ENCODE measurements at regions not wholly inside any gene's neighbourhood (a gene's known extent, or its start where the extent isn't known, plus 50 kb on each side); places are given as distances from the start of the nearest gene placed in this dataset.

GRCh38 chr9:74120061-74120460, 377.1 kb upstream of the RORB start:
- TF ChIP-seq CTCF (conservative IDR thresholded peaks at IDR 0.05; ENCODE audit: low read length) (no peak), EZH2phosphoT487 (IDR thresholded peaks at IDR 0.05; ENCODE audit: borderline replicate concordance) (no peak)
- Histone ChIP-seq H3F3A (ENCODE audit: low read depth) (no peaks in the 10 kb centered on the region), H2AFZ (ENCODE audit: low read length) (0 out of 2 replicates have a peak overlapping the region, but pooled peaks have one; percentile 9), H3K9ac (ENCODE audit: low read depth, low read length, poor library complexity, severe bottlenecking) (no peak overlapping the region), H3K4me3 (ENCODE audit: low read length, poor library complexity, severe bottlenecking) (no peak overlapping the region), H3K79me2 (ENCODE audit: insufficient read depth, low read length) (no peaks in the 10 kb centered on the region), H3K27me3 (ENCODE audit: insufficient read depth, low read length, poor library complexity, severe bottlenecking) (no peaks in the 10 kb centered on the region), H3K4me1 (ENCODE audit: insufficient read depth, low read length, poor library complexity, severe bottlenecking) (peaks cover 23% of the 10 kb centered on the region), H3K4me2 (ENCODE audit: low read depth, low read length, poor library complexity, severe bottlenecking) (no peak overlapping the region), H3K9me2 (replicated peaks; ENCODE audit: low read depth, low read length) (no peaks in the 10 kb centered on the region), H4K20me1 (ENCODE audit: insufficient read depth, low read length, poor library complexity, severe bottlenecking) (no peaks in the 10 kb centered on the region), H3K36me3 (ENCODE audit: insufficient read depth, low read length) (no peaks in the 10 kb centered on the region), H3K9me3 (ENCODE audit: insufficient read depth, low read depth, low read length) (no peaks in the 10 kb centered on the region)

- Histone ChIP-seq H3F3A (ENCODE audit: low read depth) (no peaks in the 10 kb centered on the region), H3K4me2 (ENCODE audit: low read depth, low read length, poor library complexity, severe bottlenecking) (no peak overlapping the region), H3K4me3 (ENCODE audit: low read length, poor library complexity, severe bottlenecking) (no peak overlapping the region), H4K20me1 (ENCODE audit: insufficient read depth, low read length, poor library complexity, severe bottlenecking) (no peaks in the 10 kb centered on the region), H3K36me3 (ENCODE audit: insufficient read depth, low read length) (no peaks in the 10 kb centered on the region), H3K9me3 (ENCODE audit: insufficient read depth, low read depth, low read length) (no peaks in the 10 kb centered on the region), H3K27me3 (ENCODE audit: insufficient read depth, low read length, poor library complexity, severe bottlenecking) (no peaks in the 10 kb centered on the region), H3K79me2 (ENCODE audit: insufficient read depth, low read length) (no peaks in the 10 kb centered on the region), H3K9ac (ENCODE audit: low read depth, low read length, poor library complexity, severe bottlenecking) (no peak overlapping the region), H3K4me1 (ENCODE audit: insufficient read depth, low read length, poor library complexity, severe bottlenecking) (peaks cover 23% of the 10 kb centered on the region), H2AFZ (ENCODE audit: low read length) (0 out of 2 replicates have a peak overlapping the region, but pooled peaks have one; percentile 9), H3K9me2 (replicated peaks; ENCODE audit: low read depth, low read length) (no peaks in the 10 kb centered on the region)
- no peak for TF ChIP-seq CTCF (conservative IDR thresholded peaks at IDR 0.05; ENCODE audit: low read length)
- TF ChIP-seq EZH2phosphoT487 (IDR thresholded peaks at IDR 0.05; ENCODE audit: borderline replicate concordance) = no peak
Measured at GRCh38 chr9:74120470-74120869, 376.7 kb upstream of the RORB start.

- no peaks in the 10 kb centered on the region for H3K27me3 ChIP-seq (ENCODE audit: insufficient read depth, low read length, poor library complexity, severe bottlenecking)
- peaks cover 23% of the 10 kb centered on the region for H3K4me1 ChIP-seq (ENCODE audit: insufficient read depth, low read length, poor library complexity, severe bottlenecking)
- peak overlapping the region; percentile 81 for H2AFZ ChIP-seq (ENCODE audit: low read length)
- H3K4me2 ChIP-seq (ENCODE audit: low read depth, low read length, poor library complexity, severe bottlenecking) = peak overlapping the region; percentile 30
- no peak for TF ChIP-seq CTCF (conservative IDR thresholded peaks at IDR 0.05; ENCODE audit: low read length)
- TF ChIP-seq EZH2phosphoT487 (IDR thresholded peaks at IDR 0.05; ENCODE audit: borderline replicate concordance) = no peak
- H4K20me1 ChIP-seq (ENCODE audit: insufficient read depth, low read length, poor library complexity, severe bottlenecking) = no peaks in the 10 kb centered on the region
- H3K9me3 ChIP-seq (ENCODE audit: insufficient read depth, low read depth, low read length) = no peaks in the 10 kb centered on the region
- no peaks in the 10 kb centered on the region for H3K79me2 ChIP-seq (ENCODE audit: insufficient read depth, low read length)
- H3F3A ChIP-seq (ENCODE audit: low read depth) = no peaks in the 10 kb centered on the region
- peak overlapping the region; percentile 7 for H3K9ac ChIP-seq (ENCODE audit: low read depth, low read length, poor library complexity, severe bottlenecking)
- H3K9me2 ChIP-seq (replicated peaks; ENCODE audit: low read depth, low read length) = no peaks in the 10 kb centered on the region
- H3K4me3 ChIP-seq (ENCODE audit: low read length, poor library complexity, severe bottlenecking) = no peak overlapping the region
- H3K36me3 ChIP-seq (ENCODE audit: insufficient read depth, low read length) = no peaks in the 10 kb centered on the region
Measured at GRCh38 chr9:74122216-74122615, 374.9 kb upstream of the RORB start.

Data from Loucy (cell line).